Progenitor cell of endocrine pancreas (in vitro differentiated cells): ENCODE measurements at regions not wholly inside any gene's neighbourhood (a gene's known extent, or its start where the extent isn't known, plus 50 kb on each side); places are given as distances from the start of the nearest gene placed in this dataset.

Experiments used
- DNase-seq: peaks from one replicate; pipeline ENCODE4 v3.0.0; 2021; ENCODE audit warnings: low spot score; ENCODE audit not compliant: unreplicated experiment
- H3K27ac Mint-ChIP-seq: 2 replicates; pipeline ENCODE4 v1.8.0; 2021; ENCODE audit warnings: mild to moderate bottlenecking, moderate library complexity, mixed read lengths
- H3K27me3 Mint-ChIP-seq: 2 replicates; pipeline ENCODE4 v1.8.0; 2021; ENCODE audit warnings: mixed read lengths
- H3K36me3 Mint-ChIP-seq: 2 replicates; pipeline ENCODE4 v1.8.0; 2022; ENCODE audit warnings: mixed read lengths; ENCODE audit not compliant: insufficient read depth
- H3K4me1 Mint-ChIP-seq: 2 replicates; pipeline ENCODE4 v1.8.0; 2021; ENCODE audit warnings: low read depth, mixed read lengths
- H3K4me3 Mint-ChIP-seq: 2 replicates; pipeline ENCODE4 v1.8.0; 2021; ENCODE audit warnings: low read depth, mild to moderate bottlenecking, moderate library complexity, mixed read lengths
- H3K9me3 Mint-ChIP-seq: 2 replicates; pipeline ENCODE4 v1.8.0; 2021; ENCODE audit warnings: low read depth, mixed read lengths
- TF ChIP-seq, protein P1 (sequence below): fragments of 200-600 bp; sonication (generic); IDR thresholded peaks from one replicate; pipeline ENCODE4 v1.5.0; 2021; ENCODE audit warnings: antibody characterized with exemption, mild to moderate bottlenecking; ENCODE audit not compliant: unreplicated experiment

DNA sequence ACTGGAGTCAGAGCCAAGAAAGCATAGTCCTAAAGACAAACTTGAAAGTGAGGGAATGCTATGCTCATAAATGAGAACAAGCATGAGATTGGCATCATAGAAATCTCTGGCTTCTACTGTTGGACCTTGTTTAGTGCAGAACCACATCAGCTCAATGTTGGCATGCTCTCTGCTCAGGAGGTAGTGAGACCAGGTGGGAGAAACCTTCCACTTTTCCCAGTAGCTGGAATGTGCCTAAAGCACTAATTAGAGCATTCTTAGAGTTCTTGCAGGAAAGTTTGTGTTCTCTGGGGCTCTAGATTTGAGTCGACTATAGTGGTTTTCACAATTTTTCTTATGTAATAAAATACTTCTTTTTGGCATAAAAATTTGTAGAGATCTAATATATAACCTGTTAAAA is 159.7 kb upstream of the PRICKLE1 start:
- no peak overlapping the region for H3K27ac Mint-ChIP-seq
- H3K4me1 Mint-ChIP-seq = peaks cover 9% of the 10 kb centered on the region
- H3K36me3 Mint-ChIP-seq = peaks cover 6% of the 10 kb centered on the region
- H3K9me3 Mint-ChIP-seq = peaks cover 12% of the 10 kb centered on the region
- H3K4me3 Mint-ChIP-seq = no peak overlapping the region
- no peak for DNase-seq
- TF ChIP-seq, protein P1, sequence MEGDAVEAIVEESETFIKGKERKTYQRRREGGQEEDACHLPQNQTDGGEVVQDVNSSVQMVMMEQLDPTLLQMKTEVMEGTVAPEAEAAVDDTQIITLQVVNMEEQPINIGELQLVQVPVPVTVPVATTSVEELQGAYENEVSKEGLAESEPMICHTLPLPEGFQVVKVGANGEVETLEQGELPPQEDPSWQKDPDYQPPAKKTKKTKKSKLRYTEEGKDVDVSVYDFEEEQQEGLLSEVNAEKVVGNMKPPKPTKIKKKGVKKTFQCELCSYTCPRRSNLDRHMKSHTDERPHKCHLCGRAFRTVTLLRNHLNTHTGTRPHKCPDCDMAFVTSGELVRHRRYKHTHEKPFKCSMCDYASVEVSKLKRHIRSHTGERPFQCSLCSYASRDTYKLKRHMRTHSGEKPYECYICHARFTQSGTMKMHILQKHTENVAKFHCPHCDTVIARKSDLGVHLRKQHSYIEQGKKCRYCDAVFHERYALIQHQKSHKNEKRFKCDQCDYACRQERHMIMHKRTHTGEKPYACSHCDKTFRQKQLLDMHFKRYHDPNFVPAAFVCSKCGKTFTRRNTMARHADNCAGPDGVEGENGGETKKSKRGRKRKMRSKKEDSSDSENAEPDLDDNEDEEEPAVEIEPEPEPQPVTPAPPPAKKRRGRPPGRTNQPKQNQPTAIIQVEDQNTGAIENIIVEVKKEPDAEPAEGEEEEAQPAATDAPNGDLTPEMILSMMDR = no peak
- no peaks in the 10 kb centered on the region for H3K27me3 Mint-ChIP-seq

DNA sequence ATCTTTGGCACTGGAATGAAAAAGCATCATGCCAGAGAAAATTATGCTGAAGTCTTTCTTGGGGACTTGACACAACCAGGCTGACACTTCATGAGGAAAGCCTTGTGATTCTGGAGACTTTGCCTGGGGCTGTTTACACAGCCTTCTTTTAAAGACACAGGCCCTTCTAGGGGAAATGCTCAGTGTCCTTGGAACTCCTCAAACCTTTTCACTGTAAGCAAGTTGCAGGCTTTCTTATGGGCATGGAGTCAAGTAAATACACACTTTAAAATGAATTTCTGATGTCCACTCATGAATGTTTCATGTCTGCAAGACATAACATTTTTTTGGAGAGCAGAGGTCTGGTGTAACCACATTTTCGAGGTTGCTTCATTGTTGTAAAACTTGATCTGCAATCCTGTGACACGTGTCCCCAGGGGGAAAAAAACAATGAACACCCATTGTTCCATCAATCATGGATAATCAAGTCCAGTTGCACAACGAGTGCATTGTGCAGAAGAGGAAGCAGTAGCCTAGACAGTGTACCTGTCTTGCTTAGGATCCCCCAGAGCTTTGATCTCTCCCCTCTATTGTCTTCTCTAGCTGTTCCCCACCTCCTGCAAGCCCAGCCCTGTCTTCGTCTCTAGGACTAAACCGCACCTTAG is 155.1 kb upstream of the PRICKLE1 start:
- peaks cover 12% of the 10 kb centered on the region for H3K9me3 Mint-ChIP-seq
- no peak overlapping the region for H3K27ac Mint-ChIP-seq
- peaks cover 9% of the 10 kb centered on the region for H3K4me1 Mint-ChIP-seq
- H3K27me3 Mint-ChIP-seq = no peaks in the 10 kb centered on the region
- no peak for DNase-seq
- H3K4me3 Mint-ChIP-seq = no peak overlapping the region
- TF ChIP-seq, protein P1 = no peak
- peaks cover 6% of the 10 kb centered on the region for H3K36me3 Mint-ChIP-seq

DNA sequence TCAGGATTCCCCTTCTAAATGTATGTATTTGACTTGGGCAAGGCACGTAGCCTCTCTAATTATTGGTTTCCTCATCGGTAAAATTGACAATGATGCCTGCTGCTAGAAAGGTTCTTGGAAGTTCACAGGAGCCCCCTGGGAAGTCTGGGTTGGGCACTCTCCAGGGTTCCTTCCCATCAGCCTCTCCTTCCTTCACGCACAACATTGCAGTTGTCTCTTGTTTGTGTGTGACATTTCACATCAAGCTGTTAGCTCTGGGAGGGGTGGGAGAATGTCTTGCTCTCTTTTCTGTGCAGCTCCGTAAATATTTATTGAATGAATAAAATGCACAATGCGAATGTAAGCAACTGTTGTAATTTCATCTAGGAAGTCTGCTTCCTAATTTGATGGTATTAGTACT is 153.2 kb upstream of the PRICKLE1 start:
- Mint-ChIP-seq H3K27me3 (no peaks in the 10 kb centered on the region), H3K27ac (no peak overlapping the region), H3K9me3 (peaks cover 12% of the 10 kb centered on the region), H3K4me1 (peaks cover 9% of the 10 kb centered on the region), H3K36me3 (peaks cover 6% of the 10 kb centered on the region), H3K4me3 (no peak overlapping the region)
- no peak for DNase-seq
- TF ChIP-seq, protein P1 = no peak

DNA sequence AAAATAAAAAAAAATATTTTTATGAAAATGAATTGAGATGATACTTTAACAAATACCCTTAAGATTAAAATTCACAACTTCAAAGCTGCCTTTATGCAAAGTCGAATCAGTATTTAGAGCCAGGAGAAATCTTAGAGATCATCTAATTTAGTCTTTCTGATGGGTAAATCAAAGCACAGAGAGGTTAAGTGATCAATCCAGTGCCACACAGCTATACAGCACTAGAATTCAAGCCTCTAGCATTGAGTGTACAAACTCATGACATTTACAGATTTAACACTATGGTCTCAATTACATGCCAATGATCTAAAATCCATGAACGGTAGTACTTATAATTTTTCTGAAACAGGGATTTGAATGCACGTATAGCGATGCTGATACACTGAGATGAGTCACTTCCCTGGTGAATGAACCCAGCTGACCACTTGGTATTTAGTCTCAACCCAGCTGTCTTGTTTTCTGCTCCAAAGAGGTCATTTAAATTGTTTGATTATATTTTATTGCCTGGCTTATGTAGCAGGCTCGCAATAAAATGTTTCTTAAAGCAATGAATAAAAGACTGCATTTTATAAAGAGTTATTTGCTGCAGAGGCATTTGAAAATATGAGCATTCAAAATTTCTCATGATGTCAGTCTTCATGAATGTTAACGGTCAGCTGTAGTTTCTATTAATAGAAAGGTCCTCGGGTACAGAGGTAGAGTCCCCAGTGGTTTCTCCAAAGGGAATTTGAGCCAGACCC is 152.4 kb upstream of the PRICKLE1 start:
- Mint-ChIP-seq H3K27me3 (no peaks in the 10 kb centered on the region), H3K36me3 (peaks cover 6% of the 10 kb centered on the region), H3K27ac (no peak overlapping the region), H3K9me3 (peaks cover 7% of the 10 kb centered on the region), H3K4me1 (peaks cover 9% of the 10 kb centered on the region), H3K4me3 (no peak overlapping the region)
- TF ChIP-seq, protein P1 = no peak
- DNase-seq = no peak

DNA sequence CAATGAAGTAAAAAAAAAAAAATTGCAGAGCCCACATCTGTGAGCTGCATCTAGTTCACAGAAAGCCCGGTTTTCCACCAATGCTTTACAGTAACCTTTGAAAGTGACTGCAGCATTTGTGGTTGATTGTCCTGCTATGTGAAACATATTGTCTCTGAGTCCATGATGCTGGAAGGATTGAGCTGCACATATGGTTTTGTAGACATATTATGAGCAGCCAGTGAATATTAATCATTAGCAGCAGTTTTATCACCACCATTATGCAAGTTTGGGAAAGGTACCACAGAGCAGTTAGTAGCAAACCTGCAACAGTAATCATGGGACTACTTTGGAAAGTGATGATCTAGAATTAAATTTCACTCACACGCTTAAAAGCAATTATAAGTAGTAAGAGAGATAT is 151.5 kb upstream of the PRICKLE1 start:
- Mint-ChIP-seq H3K27ac (no peak overlapping the region), H3K36me3 (no peaks in the 10 kb centered on the region), H3K9me3 (peaks cover under 1% of the 10 kb centered on the region), H3K4me3 (no peak overlapping the region), H3K4me1 (peaks cover 9% of the 10 kb centered on the region), H3K27me3 (no peaks in the 10 kb centered on the region)
- DNase-seq = no peak
- TF ChIP-seq, protein P1 = no peak
